Putamen (tissue), 1 donor: ENCODE measurements at regions not wholly inside any gene's neighbourhood (a gene's known extent, or its start where the extent isn't known, plus 50 kb on each side); places are given as distances from the start of the nearest gene placed in this dataset.
"Not testable (repeated sequence)": the region's sequence is repeated elsewhere in the genome, so short reads cannot be mapped to it uniquely, and the experiment has no call there.

Source experiments
- DNase-seq: peaks from one replicate; pipeline ENCODE4 v3.0.0-alpha.2; 2016; ENCODE audit warnings: low spot score

GRCh38 chr9:12424243-12424642 lies 268.9 kb upstream of the TYRP1 start:
- no peak for DNase-seq

DNA sequence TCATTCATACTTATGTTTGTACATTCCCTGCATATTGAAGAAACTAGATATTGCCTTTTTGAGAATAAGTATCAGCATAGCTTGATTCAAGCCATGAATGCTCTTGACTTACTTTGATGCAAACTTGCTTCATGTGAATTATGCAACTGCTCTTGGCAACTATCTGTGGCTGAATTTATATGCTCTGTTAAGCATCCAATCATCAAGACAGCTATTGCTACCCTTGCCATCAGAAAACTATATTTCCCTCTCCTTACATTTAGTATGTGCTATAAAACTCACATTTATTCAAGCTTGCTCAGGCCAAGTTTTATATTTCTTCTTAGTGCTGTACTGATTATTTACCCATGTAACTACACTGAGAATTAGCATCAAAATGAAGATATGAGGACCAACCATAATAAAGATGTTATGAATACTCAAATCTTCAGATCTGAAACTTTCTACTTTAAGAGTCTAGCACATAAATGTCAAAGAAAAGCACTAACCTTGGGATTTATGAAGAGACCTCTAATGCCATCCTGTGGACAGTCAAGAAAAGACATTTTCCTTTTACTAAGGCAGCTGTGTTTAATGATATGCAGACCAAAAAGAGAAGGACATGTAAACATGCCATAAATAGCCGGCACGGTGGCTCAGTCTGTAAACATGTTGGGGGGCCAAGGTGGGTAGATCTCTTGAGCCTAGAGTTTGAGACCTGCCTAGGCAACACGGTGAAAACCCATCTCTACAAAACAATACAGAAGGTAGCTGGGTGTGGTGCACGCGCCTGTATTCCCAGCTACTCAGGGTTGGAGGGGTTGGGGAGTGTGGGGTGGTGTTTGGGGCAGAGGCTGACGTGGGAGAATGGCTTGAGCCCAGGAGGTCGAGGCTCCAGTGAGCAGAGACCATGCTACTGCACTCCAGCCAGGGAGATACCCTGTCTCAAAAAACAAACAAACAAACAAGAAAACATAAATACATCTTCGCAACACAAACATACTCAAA lies 267.0 kb upstream of the TYRP1 start:
- DNase-seq: no peak

DNA sequence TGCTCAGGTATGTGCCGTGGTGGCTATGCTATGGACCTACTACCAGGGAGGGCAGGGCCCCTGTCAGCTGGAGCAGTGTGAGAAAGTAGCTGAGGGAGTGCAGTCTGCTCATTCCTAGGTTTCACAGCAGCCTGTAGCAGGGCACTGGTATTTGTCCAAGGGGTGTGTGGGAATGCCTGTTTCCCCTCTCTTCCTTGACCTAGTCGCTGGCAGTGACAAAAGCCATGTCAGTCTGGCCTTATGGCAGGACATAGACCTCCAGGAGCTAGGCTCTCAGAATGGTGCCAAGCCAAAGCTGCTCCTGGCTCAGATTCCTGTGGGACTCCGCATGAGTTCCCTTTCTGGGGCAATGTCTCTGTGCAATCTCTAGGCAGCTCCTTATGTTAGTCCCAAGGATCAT lies 253.9 kb upstream of the TYRP1 start:
- DNase-seq: no peak

- not testable (repeated sequence) for DNase-seq
These were observed 252.1 kb upstream of the TYRP1 start for GRCh38 chr9:12441080-12441479.

DNA sequence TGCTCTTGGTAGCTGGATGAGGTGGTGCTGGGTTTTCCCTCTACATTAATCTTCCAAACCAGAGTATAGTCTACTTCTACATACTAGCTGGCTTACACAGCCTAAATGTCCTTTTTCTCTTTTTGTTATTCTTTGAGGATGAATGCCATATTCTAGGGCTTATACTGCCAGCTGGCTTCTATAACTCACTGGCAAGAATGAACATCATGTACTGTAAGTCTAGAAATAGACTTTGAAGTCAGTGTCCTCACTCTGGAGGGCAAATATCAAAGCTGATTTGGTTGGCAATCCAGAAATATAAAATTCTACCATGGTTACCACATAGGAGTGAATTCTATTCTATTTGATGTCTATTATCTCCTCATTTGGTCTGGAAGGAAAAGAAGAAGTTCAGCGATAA lies 251.7 kb upstream of the TYRP1 start:
- DNase-seq: no peak

- no peak for DNase-seq
These were observed 244.9 kb upstream of the TYRP1 start for GRCh38 chr9:12448246-12448645.

GRCh38 chr9:12457237-12457636 lies 235.9 kb upstream of the TYRP1 start:
- DNase-seq: no peak

- no peak for DNase-seq
These were observed 231.3 kb upstream of the TYRP1 start for GRCh38 chr9:12461763-12462460.

DNA sequence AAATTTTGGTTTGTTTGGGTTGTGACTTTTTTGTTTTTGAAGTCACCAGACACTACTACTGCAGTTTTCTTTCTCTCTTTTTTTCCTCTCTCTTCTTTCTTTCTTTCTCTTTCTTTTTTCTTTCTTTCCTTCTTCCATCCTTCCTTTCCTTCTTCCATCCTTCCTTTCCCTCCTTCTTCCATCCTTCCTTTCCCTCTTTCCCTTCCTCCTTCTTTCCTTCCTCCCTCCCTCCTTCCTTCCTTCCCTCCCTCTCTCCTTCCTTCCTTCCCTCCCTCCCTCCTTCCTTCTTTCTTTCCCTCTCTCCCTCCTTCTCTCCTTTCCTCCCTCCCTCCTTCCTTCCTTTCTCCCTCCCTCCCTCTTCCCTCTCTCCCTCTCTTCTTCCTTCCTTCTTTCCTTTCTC lies 230.3 kb upstream of the TYRP1 start:
- no peak for DNase-seq

DNA sequence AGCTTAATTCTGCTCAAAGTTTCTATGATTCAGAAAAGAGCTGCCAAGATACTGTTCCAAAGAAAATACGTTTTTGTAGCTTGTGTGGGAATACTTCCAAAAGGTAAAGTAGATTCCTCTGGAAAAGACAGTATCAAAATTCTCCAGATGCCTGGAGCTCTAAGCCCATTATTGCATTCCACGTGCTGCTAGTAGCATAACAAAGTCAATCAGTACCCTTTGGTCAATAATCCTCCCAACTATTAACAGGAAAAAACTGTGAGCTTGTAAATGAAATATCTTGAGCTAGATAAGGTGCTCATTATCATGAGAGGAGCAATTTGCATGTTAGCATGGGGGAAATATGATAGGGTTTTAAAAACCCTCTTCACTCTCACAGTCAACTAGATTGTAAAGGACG lies 229.5 kb upstream of the TYRP1 start:
- DNase-seq: no peak

GRCh38 chr9:12464400-12464799 lies 228.8 kb upstream of the TYRP1 start:
- no peak for DNase-seq

DNA sequence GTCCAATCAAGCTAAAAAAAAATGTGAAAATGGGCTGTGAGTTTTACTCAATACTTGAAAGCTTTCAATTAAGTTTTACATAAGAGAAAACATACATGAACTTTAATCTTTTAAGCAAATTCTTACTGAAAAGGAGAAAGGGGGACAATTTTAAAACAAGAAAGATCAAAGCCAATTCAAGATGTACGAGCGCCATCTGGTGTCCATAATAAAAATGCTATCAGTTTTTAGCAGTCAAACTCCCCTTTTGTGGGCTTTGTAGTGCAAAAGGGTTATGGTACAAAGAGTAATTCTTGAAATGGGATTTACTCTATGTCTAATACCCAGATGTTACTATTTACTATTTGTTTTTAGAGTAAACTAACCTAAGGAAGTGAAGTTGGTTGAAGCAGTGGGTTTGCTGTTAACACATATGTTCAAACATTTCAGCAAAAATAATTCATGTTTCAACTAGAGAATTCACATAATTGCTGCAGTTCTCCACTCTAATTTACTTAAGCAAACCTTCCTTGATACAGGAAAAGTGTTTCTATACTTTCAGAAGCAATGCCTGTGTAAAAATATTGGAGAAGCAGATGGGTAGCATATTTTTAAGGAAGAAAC lies 228.2 kb upstream of the TYRP1 start:
- peak; percentile 2 for DNase-seq

GRCh38 chr9:12469084-12469483 lies 224.1 kb upstream of the TYRP1 start:
- no peak for DNase-seq

- no peak for DNase-seq
These were observed 198.8 kb upstream of the TYRP1 start for GRCh38 chr9:12494411-12494810.

DNA sequence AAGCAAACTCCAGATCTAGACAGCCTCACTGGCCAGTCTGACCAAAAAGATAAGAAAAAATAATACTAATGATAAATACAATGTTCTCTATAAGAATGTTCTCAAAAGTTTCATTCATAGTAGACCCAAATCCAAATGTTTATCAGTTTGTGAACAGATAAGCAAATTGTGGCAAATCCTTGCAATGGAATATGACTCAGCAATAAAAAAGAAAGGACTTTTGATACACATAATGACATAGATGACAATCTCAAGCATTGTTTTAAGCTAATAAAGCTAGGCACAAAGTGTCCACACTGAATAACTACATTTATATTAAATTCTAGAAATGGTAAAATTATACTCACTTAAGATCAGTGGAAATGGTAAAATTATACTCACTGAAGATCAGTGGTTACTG lies 195.4 kb upstream of the TYRP1 start:
- DNase-seq: no peak

DNA sequence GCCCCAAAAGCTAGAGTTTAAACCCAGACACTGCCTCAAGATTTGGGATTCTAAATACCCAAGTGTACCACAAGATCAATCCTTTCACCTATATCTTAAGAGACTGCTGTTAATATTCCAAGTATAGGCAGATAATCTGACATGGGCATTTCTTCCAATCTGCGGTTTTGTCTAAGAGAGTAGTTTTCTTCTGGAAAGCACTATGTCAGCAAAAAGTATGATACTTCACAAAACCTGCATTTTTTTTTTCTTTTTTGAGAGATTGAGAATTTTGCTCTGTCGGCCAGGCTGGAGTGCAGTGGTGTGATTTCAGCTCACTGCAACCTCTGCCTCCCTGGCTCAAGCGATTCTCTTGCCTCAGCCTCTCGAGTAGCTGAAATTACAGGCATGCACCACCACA lies 190.7 kb upstream of the TYRP1 start:
- no peak for DNase-seq

GRCh38 chr9:12503606-12504122 lies 189.5 kb upstream of the TYRP1 start:
- DNase-seq: no peak

DNA sequence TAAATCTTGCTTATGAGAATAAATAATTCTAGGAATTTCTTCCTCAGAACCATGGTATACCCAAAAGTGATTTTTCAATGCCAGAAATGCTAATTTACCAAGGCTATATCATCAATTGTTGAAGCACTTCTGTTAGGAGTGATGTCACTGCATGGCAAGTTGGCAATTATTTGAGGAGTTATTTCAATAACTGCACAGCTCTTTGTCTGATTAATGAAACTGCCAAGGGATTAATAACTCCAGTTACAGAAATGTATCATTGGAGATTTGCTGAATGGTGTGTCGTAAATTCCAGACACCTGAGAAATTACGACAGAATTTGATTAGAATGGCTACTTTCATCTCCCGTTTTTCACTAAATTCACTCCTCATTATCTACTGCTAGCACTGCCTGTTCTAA lies 182.6 kb upstream of the TYRP1 start:
- no peak for DNase-seq

- no peak for DNase-seq
These were observed 181.5 kb upstream of the TYRP1 start for GRCh38 chr9:12511726-12512125.

DNA sequence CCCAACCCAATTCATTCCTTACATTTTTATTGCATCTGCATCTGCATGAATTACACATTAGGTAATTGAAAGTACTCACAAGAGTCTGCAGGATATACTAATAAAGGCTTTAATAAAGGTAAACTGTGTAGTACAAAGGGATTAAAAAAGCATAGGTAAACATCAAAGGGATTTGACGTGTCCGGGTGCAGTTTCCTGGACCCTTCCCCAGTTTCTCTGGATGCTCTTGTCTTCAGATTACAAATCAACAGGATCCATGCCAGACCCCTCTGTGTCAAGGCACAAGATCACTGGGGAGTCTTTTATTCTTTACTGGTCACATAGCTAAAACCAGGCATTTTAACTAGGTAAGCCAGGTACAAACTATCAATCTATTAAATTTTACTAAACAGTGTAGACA lies 177.2 kb upstream of the TYRP1 start:
- DNase-seq: no peak

GRCh38 chr9:12516573-12516972 lies 176.6 kb upstream of the TYRP1 start:
- no peak for DNase-seq

DNA sequence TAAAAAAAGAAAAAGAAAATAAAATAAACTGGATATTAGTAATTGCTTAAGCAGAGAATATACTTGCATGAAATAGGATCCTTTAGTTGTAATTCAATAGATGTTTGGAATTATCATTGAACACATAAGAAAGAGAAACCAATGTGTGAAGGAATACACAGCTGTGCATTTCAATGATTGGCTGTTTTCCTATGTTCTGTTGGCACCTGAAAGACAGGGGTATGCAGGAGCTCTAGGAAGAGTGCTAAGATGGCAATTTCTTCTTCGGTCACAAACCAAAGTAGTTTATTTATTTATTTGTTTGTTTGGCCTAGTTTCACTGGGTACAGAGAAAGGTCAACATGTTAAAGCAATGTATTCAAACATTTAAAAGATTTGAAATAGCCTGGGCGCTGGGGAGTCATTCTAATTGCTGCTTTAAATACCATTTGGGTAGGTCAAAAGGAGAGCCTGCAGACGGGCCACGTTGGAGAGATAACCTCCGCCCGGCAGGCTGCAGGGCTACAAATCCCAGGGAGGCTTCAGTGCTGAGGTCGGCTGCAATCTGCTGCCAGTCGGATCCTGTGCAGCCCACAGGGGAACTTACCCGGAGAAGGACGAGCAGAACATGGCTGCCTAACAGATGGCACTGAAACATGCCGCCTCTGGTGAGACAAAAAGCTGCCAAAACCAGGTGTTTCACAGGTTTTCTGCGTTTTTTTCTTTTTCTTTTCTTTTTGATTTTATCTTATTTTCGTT lies 154.2 kb upstream of the TYRP1 start:
- no peak for DNase-seq
